ENCODE measurements at regions not wholly inside any gene's neighbourhood (a gene's known extent, or its start where the extent isn't known, plus 50 kb on each side); places are given as distances from the start of the nearest gene placed in this dataset.

DNA sequence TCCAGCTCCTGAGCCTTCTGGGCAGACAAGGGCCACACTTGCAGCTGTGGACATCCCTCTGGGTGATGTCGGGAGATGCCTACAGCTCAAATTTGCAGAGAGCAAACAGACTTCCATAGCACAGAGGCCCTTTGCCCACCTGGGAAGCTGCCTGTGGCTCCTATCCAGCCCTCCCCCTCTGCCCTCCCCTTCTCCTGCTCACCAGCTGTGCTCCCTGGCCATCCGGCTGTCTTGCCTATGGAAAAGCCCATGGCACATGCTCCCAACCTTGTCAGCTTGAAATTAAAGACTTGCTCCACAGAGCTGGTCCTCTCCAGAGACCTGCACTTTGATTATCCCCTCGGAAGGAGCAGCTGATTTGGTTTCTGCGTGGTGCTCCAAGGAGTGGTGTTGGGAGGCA lies 118.9 kb upstream of the NECTIN1 start:
- no peak for DNase-seq

DNA sequence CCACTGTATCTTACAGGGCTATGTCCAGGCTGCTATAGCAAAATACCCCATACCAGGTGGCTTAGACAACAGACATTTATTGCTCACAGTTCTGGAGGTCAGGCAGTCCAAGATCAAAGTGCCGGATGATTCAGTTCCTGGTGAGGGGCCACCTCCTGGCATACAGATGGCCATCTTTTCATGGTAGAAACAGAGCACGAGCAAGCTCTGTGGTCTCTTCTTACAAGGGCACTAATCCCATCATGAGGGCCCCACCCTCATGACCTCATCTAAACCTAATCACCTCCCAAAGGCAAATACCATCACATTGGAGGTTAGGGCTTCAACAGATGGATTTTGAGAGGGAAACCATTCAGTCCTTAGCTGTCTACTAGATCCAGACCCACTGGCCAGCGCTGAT lies 117.4 kb upstream of the NECTIN1 start:
- DNase-seq, result no peak

DNA sequence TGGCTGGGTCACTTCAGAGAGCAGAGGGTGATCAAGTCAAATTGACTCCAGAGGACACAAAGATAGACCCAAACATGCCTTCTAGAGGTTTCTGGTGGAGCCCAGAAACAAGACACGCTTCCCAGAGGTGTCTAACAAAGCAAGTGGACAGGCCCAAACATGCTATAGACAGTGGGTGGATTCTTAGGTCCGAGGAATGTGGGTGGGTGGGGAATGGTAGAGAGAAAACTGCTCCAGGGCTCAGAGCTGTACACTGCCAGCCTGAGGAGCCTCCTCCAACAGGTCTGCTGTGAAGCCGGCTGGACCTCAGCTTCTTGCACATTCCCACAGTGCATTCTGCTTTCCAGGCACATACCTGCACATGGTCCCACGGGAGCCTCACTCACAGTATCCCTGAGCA lies 116.8 kb upstream of the NECTIN1 start:
- DNase-seq, result no peak

DNA sequence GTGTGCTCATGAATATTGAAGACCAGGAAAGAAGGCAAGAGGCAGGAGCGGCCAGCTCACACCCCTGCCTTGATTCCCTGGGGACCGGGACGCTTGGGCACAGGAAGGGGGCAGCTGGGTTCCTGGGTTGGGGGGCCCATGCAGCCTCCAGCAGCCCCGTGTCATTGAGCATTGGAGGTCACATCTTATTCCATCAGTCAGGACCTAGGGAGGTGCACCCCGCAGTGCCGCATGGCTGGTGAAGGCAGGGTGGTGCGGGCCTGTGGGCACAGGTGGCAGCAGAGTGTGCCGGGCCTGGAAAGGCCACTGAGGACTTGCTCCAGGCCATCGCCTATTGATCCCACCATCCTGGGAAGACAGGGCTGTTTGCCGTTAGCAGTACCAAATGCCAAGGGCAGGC lies 116.3 kb upstream of the NECTIN1 start:
- DNase-seq, result no peak

DNA sequence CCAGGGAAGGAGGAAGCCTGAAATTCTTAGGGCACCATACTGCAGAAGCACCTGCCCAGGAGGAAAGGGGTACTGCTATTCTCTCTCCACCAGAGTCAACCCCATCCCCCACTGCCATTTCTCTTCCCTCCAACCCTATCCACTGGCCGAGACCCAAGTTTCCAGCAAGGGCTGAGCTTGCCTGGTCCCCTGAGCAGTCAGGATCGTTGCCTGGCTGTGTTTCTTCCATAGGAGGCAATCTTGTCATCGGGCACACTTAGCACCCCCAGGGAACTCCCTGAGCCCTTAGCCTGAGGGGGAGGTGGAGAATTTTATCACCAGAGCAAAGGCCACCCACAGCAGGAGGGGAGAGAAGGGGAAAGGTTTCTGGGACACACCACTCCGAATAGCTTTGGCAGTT lies 115.8 kb upstream of the NECTIN1 start:
- no peak for DNase-seq

DNA sequence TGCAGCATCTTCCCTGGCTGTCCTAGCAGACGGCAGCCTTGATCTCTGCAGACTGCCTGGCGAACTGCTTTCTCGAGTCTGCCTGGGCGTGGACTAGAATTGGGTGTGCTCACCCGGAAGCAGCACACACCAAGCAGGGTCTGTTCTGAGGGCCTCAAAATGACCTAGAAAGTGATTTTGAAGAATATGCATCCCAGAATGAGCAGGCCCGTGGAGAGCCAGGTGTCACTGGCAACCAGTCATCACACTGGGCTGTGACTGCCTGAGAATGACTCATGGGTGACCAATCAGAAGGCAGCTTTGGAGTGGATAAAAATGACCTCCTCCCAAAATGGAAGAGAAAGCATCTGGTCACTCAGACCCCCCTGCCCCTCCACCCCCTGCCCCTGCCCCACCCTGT lies 114.9 kb upstream of the NECTIN1 start:
- DNase-seq, result no peak

DNA sequence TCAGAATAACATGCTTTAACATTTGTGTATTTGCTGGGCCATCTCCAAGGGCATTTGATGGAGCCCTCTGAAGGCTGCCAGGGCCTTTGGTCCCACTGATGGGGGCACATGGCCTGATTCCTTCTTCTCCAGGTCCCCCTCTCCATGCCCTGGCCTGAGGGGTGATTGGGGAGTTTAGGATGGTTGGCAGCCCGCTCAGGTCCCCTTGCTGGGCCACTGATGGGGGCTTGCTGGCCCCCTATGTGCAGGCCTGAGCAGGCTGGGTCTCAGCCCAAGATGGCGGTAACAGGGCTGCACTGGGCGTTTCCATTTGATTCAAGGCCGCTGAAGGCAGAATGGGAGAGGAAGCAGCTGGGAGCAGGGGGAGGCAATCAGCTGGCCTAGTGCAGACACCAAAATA lies 113.7 kb upstream of the NECTIN1 start:
- DNase-seq, result no peak

DNA sequence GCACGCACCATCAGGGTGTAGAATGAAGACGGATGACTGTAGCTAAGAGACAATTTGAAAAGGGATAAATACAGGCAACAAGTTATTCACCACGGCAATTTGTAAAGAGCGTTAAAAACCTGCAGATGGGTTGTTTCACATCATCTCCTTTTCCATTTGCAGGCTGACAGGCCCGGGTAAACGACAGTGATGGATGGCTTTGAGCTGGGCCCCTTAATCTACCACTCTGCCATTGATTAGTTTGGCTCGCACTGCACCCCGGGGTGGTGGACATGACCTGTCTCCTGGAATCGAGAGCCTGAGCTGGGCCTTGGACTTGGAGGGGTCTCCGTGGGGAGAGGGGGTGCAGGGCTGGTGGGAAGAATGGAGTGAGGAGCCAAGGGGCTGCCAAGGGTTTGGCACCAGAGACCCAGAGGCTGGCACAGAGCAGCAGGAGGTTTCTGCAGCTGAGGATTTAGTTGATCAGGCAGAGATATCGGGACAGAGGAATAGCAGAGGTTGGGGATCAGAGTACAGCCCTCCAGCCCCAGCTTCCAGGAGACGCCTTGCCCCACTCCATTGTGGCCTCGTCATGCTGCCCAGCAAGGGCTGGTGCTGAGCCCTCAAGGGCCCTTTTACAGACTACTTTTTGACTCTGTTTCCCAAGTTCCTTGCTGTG lies 110.6 kb upstream of the NECTIN1 start:
- DNase-seq, result no peak

DNA sequence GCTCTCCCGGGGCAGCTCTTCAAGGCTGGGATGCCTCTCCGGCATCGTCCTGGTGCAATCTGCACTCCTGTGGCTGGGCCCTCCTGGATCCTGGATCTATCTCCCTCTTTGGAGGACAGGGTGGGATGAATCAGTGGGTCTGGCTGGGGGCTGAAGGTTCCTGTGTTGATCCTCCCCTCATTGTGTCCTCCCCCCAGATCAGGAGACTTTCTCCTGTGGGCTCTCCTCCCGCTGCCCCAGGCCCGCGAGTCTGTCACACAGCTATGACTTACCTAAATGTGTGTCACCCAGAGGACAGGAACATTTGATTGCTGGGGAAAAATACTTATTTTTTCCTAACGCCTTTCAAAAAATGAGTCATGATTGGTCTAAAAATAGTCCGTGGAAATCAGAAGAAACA lies 106.8 kb upstream of the NECTIN1 start:
- no peak for DNase-seq

DNA sequence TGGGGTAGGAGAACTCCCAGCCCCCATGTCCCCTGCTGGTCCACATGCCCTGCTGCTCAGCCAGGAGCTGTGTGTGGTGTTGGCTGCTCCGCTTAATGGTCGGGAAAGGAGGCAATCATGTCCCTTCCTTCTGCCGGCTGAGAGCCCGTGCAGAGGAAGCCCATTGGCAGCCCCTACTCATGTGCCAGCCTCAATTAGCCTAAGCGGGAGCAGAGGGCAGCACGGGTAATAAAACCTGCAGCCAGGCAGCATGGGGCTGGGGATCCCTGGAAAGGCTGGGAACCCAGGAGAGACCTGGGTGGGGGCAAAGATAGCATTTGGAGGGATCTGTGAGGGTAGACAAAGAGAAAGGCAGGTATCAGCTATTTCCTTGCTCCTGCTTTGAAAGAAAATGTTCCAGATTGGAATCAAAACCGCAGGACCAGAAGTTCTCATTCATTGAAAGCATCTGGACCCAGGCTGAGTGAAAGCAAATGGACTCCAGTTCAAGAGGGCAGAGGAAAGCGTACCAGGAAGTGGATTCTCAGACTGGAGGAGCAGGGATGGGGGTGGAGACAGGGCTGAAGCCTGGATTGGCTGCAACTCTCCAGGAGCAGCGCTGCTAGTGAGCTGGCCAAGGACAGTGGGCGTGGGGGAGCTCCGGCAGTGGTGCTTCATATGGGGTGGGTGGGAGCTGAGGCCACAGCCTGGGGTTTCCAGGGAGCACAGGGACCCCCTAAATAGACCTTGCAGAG lies 103.4 kb upstream of the NECTIN1 start:
- no peak for DNase-seq

DNA sequence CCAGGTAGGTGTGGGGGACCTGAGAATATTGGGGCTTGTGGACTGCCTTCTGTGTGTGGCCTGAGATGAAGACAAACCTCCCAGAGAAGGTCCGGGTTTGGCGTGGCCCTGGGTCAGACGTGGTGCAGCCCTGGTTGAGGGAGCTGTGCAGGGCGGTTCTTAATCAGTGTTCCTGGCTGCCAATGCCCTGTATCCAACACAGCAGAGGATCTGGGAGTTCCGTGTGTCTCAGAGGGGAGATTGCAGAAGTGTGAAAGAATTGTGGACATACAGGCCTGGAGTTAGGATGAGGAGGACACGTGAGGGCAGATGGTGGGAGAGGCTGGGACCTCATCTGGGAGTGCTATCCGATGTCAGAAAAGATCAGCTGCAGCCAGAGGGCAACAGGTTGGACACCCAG lies 102.0 kb upstream of the NECTIN1 start:
- DNase-seq, result no peak

DNA sequence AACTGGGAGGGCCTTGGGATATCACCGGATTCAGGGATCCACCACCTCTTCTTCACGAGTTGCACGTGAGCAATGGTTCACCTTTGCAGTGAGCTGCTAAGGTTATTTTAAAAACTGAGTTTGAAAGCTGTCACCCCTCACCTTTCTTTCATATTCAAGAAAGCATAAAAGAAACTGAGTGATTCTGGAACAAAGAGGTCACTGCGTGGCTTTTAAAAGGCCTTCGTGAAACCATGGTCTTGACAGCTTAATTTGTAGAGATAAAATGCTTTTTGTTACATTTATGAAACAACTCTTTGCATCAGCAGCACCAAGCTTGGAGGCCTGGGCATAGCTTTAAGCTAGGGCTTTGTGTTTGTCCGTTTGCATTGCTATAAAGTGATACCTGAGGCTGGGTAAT lies 101.4 kb upstream of the NECTIN1 start:
- DNase-seq, result no peak

DNA sequence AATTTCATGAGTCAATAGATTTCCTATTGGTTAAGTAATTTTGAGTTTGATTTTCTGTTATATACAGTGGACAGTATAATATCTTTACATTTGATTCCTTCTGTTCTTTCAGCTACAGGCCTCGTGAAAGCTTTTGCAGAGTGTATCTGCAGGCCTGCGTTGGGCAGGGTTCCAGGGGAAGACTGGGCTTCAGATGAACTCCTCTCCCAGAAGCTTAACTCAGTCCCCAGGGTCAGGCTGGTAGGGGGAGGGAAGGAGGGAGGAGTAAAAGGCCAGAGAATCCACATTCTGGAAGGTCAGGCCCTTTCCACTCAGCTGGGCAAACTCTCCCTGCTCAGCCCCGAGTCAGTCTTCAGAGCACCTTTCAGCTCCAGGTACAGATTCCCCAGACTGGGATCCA lies 100.4 kb upstream of the NECTIN1 start:
- no peak for DNase-seq

DNA sequence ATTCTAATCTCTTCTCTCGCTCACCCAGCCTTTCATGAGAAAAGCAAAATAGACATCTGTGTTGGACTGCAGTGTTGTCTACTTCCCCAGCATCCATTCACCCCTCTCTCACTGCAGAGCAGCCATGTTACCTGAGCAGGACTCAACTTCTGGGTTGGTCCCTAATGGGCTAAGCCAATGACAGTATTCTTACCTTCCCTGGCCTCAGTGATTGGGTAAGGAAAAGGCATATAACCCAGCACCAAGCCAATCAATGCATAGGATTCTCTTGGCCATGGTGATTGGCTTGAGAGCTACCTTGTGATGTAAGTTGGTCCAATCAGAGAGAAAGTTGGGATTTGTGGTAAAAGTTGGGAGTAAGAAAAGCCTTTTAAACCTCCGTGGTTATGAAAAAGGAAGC lies 99.8 kb upstream of the NECTIN1 start:
- DNase-seq, result no peak

DNA sequence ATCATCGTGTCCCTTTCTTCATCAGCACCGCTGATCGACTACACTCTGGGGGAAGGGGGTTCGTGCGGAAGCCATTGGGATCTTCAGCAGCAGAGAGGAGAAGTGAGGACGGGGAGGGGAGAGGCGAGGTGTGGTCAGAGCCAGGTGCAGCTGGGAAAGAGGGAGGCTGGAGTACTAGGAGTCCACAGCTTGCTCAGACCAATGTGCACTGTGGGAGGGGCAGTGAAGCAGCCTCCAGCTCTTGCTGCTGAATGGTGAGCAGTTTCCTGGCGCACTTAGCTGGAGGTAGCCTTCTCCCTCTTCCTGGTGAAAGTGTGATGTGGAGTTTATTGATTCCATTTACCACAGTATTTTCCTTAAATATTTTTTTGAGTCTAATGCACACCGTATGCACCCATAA lies 99.0 kb upstream of the NECTIN1 start:
- no peak for DNase-seq

DNA sequence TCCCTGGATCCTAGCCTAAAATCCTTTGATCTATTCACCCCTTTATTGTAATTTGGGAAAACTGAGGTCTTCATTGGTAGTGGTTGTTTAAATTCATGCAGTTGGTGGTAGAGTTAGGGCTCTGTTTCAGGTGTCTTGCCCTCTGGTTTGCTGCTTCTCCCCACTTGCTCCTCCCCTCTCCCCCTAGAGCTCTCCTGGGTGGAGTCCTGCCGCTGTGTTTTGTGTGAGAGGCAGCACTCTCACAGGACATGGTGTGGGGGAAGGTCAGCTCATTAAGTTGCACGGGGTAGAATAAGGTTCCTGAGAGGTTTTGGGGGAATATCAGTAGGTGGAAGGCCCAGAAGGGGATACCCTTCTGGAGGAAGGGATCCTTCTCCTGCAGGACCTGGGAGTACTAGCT lies 98.1 kb upstream of the NECTIN1 start:
- DNase-seq, result no peak

DNA sequence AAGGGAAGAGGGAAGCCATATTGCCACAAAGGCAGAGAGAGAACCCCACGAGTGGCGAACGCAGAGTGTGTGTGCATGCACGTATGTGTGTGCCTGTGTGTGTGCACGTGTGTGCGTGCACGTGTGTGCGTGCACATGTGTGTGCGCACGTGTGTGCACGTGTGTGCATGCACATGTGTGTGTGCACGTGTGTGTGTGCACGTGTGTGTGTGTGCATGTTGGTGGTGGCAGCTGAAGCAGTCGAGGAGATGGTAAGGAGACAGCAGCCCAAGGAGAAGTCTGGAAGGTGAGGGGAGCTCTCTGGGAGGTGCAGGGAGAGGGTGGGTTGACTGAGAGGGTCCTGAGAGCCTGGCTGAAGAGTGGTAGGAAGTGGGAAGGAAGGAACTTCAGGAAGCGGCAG lies 94.1 kb upstream of the NECTIN1 start:
- no peak for DNase-seq

DNA sequence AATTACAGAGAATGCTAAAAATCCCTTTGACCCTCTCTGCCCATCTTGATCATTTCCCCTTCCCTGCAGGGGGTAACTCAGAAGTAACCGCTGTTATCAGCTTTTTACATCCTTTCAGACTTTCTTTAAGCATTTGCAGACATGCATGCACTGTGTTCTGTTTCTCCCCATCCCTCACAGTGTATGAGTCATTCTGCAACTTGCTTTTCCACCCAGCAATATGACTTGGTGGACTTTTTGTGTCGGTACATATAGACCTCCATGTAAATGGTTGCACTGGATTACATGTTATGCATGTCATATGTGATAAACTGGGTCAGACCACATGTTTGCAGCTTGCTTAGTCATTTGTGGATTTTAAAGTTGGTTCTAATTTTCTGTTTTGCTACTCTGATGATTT lies 87.7 kb upstream of the NECTIN1 start:
- DNase-seq, result no peak

DNA sequence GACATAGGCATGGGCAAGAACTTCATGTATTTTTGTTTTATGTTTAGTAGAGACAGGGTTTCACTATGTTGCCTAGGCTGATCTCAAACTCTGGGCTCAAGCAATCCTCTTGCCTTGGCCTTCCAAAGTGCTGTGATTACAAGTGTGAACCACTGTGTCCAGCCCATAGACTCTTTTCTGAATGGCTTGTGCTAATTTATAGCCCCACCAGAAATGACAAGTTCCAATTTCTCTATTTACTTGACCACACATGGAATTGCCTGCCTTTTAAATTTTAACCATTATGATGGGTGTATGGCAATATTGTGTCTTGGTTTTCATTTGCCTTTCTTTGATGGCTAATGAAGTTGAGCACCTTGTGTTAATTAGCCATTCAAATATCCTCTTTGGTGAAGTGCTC lies 85.8 kb upstream of the NECTIN1 start:
- no peak for DNase-seq

DNA sequence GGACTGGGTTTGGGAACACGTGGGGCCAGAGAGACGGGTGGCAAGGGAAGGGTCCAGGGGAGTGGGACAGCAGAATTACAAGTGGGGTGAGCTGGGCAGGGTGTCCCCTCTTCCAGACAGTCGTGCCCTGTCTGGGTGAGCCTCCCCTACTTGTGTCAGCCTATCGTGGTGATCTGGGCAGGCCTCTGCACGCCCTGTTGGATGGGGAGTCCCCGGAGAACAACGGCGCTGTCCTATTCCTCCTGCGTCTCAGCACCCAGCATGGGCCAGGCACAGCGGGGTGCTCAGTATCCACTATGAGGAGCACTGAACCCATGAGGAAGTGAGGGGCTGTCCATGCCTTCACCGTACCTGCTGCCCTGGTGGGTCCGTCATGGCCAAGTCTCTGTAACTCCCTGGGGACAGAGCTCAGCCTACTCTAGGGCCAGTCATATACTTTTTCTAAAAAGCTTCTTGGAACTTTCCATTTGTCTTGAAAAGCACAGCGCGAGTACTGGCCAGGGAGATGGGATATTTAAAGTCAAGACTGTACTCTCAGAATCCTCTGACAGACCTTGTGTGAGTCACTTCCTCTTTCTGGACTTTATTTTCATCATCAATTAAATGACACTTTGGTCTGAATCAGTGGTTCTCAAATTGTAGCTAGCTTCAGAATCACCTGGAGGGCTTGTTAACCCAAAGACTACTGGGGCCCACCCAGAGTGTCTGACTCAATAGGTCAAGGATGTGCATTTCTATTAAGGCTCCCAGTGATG lies 81.7 kb upstream of the NECTIN1 start:
- DNase-seq, result no peak

DNA sequence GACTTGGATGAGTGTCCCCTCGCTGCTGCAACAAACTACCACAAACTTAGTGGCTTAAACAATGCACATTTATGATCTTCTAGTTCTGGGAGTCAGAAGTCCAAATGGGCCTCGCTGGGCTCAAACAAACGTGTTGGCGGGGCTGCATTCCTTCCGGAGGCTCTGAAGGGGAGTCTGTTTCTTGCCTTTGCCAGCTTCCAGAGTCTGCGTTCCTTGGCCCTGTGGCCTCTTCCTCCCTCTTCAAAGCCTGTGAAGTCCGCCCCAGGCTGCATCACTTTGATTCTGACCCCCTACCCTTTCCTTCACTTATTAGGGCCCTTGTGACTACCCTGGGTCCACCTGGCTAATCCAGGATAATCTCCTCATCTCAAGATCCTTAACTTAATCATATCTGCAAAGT lies 80.3 kb upstream of the NECTIN1 start:
- DNase-seq, result no peak

DNA sequence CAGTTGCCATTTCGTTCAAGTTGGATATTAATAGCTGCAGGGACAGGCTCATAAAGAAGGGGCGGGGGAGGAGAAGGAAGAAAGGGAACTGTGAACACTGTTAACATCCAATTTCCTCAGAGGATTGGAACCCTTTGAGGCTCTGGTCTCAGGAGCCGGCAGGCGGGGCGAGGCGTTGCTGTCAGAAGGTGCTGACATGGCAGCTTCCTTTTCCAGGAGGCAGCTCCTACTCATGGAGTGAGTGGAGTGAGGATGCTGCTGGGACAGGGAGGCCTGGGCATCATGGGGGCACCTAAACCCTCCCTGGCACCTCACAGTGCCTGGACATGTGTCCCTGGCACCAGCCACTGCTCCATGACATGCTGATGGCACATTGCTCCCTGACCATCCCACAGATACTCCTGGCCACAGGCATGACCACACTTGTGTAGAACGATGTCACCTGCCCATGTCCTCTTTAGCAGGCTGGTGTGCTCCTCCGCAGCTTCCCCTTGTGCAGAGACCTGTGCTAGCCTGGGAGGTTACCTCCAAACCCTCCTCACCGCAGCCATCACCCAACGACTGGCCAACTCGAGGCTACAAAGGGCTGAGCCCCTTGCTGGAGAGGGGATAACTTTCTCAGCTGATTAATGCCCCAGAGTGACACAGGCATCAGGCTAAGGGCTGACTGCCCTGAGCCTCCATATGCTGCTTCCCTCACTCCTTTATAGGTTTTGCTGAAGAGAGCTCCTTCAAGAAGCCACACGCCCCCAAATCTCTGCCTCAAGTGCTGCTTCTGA lies 79.6 kb upstream of the NECTIN1 start:
- no peak for DNase-seq

DNA sequence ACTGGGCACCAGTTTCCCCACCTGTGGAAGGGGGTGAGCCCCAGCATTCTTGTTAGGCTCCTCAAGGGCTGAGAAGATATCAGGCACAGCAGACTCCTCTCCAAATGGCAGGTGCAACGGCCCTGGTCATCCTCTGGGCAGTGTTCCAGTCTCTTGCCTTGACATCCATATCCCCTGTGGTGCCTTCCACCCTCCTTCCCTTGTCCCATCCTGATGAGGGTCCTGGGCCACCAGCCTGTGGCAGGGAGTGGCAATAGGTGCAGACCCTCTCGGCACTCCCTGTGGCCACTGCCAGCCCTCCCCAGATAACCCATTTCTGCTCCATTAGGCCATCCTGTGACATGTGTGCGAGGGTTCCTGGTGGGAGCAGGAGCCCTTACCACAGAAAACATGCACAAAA lies 78.8 kb upstream of the NECTIN1 start:
- DNase-seq, result no peak

DNA sequence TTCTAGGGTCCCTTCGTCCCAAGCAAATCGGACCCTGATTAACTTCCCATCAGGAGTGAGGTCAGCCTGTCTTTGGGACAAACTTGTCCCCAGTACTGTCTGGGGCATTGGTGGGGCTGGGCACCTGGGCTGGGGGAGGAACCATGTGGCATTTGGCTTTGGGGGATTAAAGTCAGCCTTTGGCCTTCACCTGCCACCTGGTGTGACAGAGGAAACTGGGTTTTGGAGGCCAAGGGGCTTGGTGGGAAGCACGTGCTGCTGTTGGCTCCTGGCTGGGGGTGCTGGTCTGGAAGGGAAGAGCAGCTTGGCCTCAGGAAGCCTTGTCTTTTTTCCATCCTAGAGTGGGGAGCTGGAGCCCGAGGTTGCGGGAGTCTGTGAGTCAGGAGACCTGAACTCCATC lies 78.4 kb upstream of the NECTIN1 start:
- no peak for DNase-seq
